Anterior cingulate cortex (tissue), 58 donors: ENCODE measurements at regions not wholly inside any gene's neighbourhood (a gene's known extent, or its start where the extent isn't known, plus 50 kb on each side); places are given as distances from the start of the nearest gene placed in this dataset.

Experiments
- DNase-seq, 58 donors: peaks; one replicate each; lab custom pipeline; 2025; lab: John Stamatoyannopoulos, UW

GRCh38 chr2:14520385-14520945 lies 112.1 kb upstream of the LRATD1 start:
- DNase-seq, result peak in 11 of 58 donors; percentile 3 to 58 (median 11)

GRCh38 chr2:14524041-14524802 lies 108.3 kb upstream of the LRATD1 start:
- no peak for DNase-seq

DNA sequence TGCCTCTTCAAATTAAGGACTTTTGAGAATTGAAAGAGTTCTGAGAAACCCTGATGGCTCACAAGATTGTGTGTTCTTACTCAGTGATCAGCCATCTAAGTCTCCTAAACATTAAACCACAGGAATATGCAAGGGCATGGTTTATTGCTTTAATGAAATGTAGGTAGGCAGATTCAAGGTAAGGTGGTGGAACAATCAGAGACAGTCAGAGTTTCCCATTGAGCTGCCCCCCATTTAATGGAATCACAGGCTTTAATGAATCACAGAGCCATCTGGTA lies 107.8 kb upstream of the LRATD1 start:
- DNase-seq, result no peak

GRCh38 chr2:14530506-14530905 lies 102.0 kb upstream of the LRATD1 start:
- no peak for DNase-seq

DNA sequence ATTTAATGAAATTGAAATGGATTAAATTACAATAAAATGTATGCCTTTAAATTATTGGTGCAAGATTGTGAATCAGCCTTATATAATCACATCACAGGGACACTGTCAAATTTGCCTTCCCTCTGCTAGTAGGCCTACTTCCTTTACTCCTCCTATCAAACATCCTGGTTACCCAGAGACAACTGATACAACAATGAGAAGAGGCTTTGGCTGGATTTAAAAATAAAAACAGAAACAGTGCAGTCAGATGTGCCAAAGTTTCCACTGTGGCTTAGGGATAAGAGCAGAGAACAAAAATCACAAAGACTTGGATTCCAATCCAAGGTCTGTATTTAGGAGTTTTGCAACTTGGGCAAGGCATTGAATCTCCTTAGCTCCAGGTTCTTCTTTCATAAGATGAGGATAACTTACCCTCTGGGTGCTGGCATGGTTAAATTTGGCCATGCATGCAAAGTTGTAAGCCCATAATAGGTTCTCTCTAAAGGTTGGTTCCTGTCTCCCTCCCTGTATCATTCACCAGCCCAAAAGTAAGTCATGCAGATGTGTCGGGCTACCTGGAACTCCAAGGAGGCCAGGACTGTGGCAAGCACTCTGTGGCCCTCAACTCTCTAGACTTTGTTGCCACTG lies 99.3 kb upstream of the LRATD1 start:
- DNase-seq, result no peak

DNA sequence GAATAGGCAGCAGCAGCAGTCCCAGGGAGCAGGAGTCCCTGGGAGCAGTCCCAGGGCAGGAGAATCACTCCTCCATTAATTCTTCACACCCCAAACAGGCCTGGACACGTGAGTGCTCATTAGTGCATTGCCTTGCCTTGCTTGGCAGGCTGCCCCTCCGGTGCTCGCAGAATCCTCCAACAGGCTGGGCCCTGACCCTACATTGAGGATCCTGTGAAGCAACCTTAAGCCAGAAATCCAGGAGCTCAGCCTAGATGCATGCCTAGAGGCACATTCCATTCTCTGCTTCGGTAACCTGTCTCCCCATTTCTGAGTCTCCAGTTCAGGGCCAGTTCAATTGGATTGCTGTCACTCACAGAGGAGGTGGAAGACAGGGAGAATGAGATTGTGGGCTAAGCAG lies 97.4 kb upstream of the LRATD1 start:
- DNase-seq, result no peak

- DNase-seq, result no peak
These were observed 95.5 kb upstream of the LRATD1 start for GRCh38 chr2:14536976-14537375.

- no peak for DNase-seq
These were observed 92.5 kb upstream of the LRATD1 start for GRCh38 chr2:14540015-14540414.

- no peak for DNase-seq
These were observed 89.2 kb upstream of the LRATD1 start for GRCh38 chr2:14543284-14543683.

- no peak for DNase-seq
These were observed 88.3 kb upstream of the LRATD1 start for GRCh38 chr2:14544247-14544646.

- DNase-seq, result no peak
These were observed 84.7 kb upstream of the LRATD1 start for GRCh38 chr2:14547830-14548229.

- no peak for DNase-seq
These were observed 81.9 kb upstream of the LRATD1 start for GRCh38 chr2:14550658-14551057.

DNA sequence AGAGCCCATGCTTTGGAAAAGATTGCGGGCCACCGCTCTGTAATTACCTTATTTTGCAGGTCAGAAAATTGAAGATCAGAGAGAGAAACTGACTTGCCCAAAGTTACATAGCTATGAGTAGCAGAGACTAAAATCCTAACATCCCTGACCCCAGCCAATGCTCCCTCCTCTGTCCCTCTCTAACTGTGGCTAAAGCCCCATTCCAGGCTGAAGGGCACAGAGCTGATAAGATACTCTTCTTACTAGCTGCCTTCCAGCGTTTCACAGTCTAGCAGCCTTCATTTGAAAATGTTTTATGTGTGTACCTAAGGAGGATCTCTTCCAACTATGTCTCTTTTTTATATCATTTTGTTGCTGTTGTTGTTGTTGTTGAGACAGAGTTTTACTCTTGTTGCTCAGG lies 81.4 kb upstream of the LRATD1 start:
- DNase-seq, result no peak

DNA sequence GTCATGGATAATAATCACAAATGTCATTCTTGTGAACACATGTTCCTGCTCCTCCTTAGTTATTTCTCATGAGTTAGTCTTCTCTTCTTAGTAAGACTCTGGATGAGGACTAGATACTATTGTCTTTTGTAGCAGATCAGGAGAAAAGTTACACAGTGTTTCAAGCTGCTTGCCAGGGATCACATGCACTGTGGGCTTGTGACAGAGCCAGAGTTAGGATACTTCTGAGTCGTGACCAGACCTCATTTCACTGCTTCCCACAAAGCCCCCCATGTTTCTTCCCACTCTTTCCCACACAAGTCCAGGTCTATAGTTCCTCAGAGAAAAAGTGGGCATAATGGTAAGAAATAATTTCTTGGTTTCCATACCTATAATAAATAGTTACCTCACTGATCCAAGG lies 80.2 kb upstream of the LRATD1 start:
- no peak for DNase-seq

DNA sequence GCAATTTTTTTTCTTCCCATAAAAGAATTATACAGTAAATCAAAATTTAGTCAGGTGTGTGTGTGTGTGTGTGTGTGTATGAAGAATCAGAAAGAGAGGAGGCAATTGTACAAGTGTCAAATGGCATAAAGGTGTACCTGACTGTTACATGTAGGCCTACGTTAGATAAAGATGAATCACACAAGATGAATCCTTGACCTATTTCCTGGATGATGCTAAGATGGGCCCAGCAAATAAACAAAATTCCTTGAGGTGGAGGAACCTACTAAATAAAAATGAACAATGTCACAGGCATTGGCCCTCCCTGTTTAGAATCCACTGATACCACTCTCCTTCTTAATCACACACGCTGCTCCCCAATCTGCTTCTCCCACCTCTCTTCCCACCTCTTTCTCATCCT lies 79.7 kb upstream of the LRATD1 start:
- DNase-seq, result no peak

- no peak for DNase-seq
These were observed 77.5 kb upstream of the LRATD1 start for GRCh38 chr2:14554849-14555545.

DNA sequence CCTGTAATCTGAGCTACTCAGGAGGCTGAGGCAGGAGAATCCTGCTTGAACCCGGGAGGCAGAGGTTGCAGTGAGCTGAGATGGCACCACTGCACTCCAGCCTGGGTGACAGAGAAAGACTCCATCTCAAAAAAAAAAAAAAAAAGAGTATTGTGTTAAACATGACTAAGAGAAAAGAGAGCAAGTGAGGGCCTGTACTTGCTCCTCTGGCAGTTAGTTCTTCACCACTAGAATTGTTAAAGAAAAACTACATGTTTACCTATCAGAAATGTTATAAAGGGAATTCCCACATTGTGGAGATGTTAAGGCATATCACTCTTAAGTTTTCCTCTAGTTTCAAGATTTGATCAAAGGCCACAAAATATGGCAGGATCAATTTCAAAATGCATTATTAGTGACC lies 75.4 kb upstream of the LRATD1 start:
- no peak for DNase-seq

DNA sequence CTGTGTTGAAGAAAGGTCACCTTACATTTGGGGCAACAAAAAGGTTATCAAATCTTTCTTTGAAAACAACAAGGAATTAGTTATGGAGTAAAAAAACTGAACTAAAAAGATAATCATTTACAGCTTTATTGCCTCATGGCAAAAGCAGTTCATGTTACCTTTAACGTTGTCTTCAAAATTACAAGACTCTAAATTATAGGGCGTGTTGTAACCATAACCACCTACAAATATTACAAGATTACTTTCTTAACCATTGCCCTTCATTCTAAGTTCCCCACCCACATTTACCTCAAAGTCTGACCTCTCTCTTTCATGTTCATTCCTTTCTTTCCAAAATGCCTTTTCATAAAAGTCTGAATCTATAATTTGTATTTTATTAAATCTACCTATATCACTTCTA lies 74.6 kb upstream of the LRATD1 start:
- no peak for DNase-seq

- no peak for DNase-seq
These were observed 74.1 kb upstream of the LRATD1 start for GRCh38 chr2:14558335-14558919.

GRCh38 chr2:14560716-14561115 lies 71.8 kb upstream of the LRATD1 start:
- no peak for DNase-seq

GRCh38 chr2:14563324-14563723 lies 69.2 kb upstream of the LRATD1 start:
- DNase-seq, result no peak
